ENCODE measurements at regions not wholly inside any gene's neighbourhood (a gene's known extent, or its start where the extent isn't known, plus 50 kb on each side); places are given as distances from the start of the nearest gene placed in this dataset.

- no peak for TF ChIP-seq CTCF (IDR thresholded peaks at IDR 0.05)
- Histone ChIP-seq H3K27me3 (no peaks in the 10 kb centered on the region), H3K36me3 (no peaks in the 10 kb centered on the region)
These were observed 491.5 kb downstream of the METTL15 start for GRCh38 chr11:28599656-28600055.

GRCh38 chr11:28598531-28598930, 490.3 kb downstream of the METTL15 start:
- H3K36me3 ChIP-seq: no peaks in the 10 kb centered on the region

More at GRCh38 chr11:28599656-28600055, 491.5 kb downstream of the METTL15 start:
- no peak for DNase-seq (ENCODE audit: low spot score)
- H3K4me1 ChIP-seq: no peaks in the 10 kb centered on the region
- no peaks in the 10 kb centered on the region for H3K9me3 ChIP-seq
- no peak overlapping the region for H3K27ac ChIP-seq
- H3K4me3 ChIP-seq: no peak overlapping the region

GRCh38 chr11:28596816-28597215, 488.6 kb downstream of the METTL15 start:
- DNase-seq (ENCODE audit: low spot score): no peak
- no peaks in the 10 kb centered on the region for H3K4me1 ChIP-seq
- H3K36me3 ChIP-seq: no peaks in the 10 kb centered on the region
- no peak overlapping the region for H3K4me3 ChIP-seq
- H3K27ac ChIP-seq: no peak overlapping the region
- H3K27me3 ChIP-seq: no peaks in the 10 kb centered on the region
- no peak for TF ChIP-seq CTCF (IDR thresholded peaks at IDR 0.05)
- no peaks in the 10 kb centered on the region for H3K9me3 ChIP-seq

More at GRCh38 chr11:28598531-28598930, 490.3 kb downstream of the METTL15 start:
- TF ChIP-seq CTCF (IDR thresholded peaks at IDR 0.05): no peak
- Histone ChIP-seq H3K9me3 (no peaks in the 10 kb centered on the region), H3K4me1 (no peaks in the 10 kb centered on the region), H3K27me3 (no peaks in the 10 kb centered on the region), H3K27ac (no peak overlapping the region), H3K4me3 (no peak overlapping the region)
- no peak for DNase-seq (ENCODE audit: low spot score)

- DNase-seq (ENCODE audit: low spot score): no peak
- no peaks in the 10 kb centered on the region for H3K27me3 ChIP-seq
- H3K4me3 ChIP-seq: no peak overlapping the region
- H3K4me1 ChIP-seq: no peaks in the 10 kb centered on the region
- H3K27ac ChIP-seq: no peak overlapping the region
- no peak for TF ChIP-seq CTCF (IDR thresholded peaks at IDR 0.05)
- H3K36me3 ChIP-seq: no peaks in the 10 kb centered on the region
- no peaks in the 10 kb centered on the region for H3K9me3 ChIP-seq
These were observed 484.0 kb downstream of the METTL15 start for GRCh38 chr11:28592141-28592540.

- Histone ChIP-seq H3K36me3 (no peaks in the 10 kb centered on the region), H3K27ac (no peak overlapping the region), H3K9me3 (no peaks in the 10 kb centered on the region), H3K27me3 (no peaks in the 10 kb centered on the region), H3K4me1 (no peaks in the 10 kb centered on the region), H3K4me3 (no peak overlapping the region)
- no peak for DNase-seq (ENCODE audit: low spot score)
- TF ChIP-seq CTCF (IDR thresholded peaks at IDR 0.05): no peak
These were observed 476.8 kb downstream of the METTL15 start for GRCh38 chr11:28584992-28585391.

- no peaks in the 10 kb centered on the region for H3K27me3 ChIP-seq
- no peak for TF ChIP-seq CTCF (IDR thresholded peaks at IDR 0.05)
- no peak for DNase-seq (ENCODE audit: low spot score)
- no peak overlapping the region for H3K27ac ChIP-seq
- H3K4me3 ChIP-seq: no peak overlapping the region
- H3K36me3 ChIP-seq: no peaks in the 10 kb centered on the region
- H3K9me3 ChIP-seq: no peaks in the 10 kb centered on the region
- H3K4me1 ChIP-seq: no peaks in the 10 kb centered on the region
These were observed 474.3 kb downstream of the METTL15 start for GRCh38 chr11:28582506-28582905.

Measured in right atrium auricular region (tissue), 2 donors.